ENCODE measurements at regions not wholly inside any gene's neighbourhood (a gene's known extent, or its start where the extent isn't known, plus 50 kb on each side); places are given as distances from the start of the nearest gene placed in this dataset.

DNA sequence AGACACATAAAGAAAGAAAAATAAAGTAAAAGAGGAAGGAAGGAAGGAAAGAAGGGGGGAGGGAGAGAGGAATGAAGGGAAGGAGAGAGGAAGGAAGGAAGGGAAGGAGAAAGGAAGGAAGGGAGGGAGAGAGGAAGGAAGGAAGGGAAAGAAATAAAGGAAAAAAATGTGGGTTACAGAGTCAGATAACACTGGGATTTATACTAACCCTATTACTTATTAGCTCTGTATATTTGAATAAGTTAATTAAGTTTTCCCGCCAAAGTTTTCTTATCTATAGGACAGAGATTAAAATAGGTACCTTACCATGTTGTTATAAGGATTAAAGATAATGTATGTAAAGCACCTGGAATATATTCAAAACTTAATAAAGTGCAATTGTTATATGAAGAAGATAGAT lies 439.3 kb upstream of the KCNMB2 start:
- TF ChIP-seq POLR2A (IDR thresholded peaks at IDR 0.05), result no peak
- TF ChIP-seq, protein P1, sequence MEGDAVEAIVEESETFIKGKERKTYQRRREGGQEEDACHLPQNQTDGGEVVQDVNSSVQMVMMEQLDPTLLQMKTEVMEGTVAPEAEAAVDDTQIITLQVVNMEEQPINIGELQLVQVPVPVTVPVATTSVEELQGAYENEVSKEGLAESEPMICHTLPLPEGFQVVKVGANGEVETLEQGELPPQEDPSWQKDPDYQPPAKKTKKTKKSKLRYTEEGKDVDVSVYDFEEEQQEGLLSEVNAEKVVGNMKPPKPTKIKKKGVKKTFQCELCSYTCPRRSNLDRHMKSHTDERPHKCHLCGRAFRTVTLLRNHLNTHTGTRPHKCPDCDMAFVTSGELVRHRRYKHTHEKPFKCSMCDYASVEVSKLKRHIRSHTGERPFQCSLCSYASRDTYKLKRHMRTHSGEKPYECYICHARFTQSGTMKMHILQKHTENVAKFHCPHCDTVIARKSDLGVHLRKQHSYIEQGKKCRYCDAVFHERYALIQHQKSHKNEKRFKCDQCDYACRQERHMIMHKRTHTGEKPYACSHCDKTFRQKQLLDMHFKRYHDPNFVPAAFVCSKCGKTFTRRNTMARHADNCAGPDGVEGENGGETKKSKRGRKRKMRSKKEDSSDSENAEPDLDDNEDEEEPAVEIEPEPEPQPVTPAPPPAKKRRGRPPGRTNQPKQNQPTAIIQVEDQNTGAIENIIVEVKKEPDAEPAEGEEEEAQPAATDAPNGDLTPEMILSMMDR (IDR thresholded peaks at IDR 0.05 in 8 of 11, conservative IDR thresholded peaks at IDR 0.05 in 3 of 11), result no peak

Data from spleen (tissue), 7 donors.